CD14-positive monocyte (primary cell): ENCODE measurements at regions not wholly inside any gene's neighbourhood (a gene's known extent, or its start where the extent isn't known, plus 50 kb on each side); places are given as distances from the start of the nearest gene placed in this dataset.

Experiments
- DNase-seq, 3 donors: peaks; one replicate each; pipeline ENCODE4 v3.0.0-alpha.2; 2011 to 2022
- H2AFZ ChIP-seq: 2 replicates; pipeline ENCODE4 v1.6.0; 2012; ENCODE audit warnings: mild to moderate bottlenecking, low read depth, low read length, inconsistent platforms; ENCODE audit not compliant: insufficient read depth, poor library complexity, severe bottlenecking
- H3K27ac ChIP-seq, 2 donors: 1 replicate in 1 of 2; 2 replicates in 1 of 2; pipeline ENCODE4 v1.5.1; 2012 to 2013; ENCODE audit warnings: low read length in 2 of 2, control low read depth in 1 of 2, inconsistent platforms in 1 of 2, low read depth in 1 of 2, mild to moderate bottlenecking in 1 of 2
- H3K27me3 ChIP-seq, 2 donors: one replicate each; pipeline versions ENCODE4 v1.6.0 to v1.6.1; 2011 to 2013; ENCODE audit warnings: low read length in 2 of 2; ENCODE audit not compliant: control insufficient read depth in 2 of 2, insufficient read depth in 2 of 2
- H3K36me3 ChIP-seq, 2 donors: replicated peaks in 1 of 2; 1 replicate in 1 of 2; 2 replicates in 1 of 2; pipeline versions ENCODE4 v1.5.1 to v1.6.1; 2012 to 2013; ENCODE audit warnings: low read length in 2 of 2, control low read depth in 1 of 2, inconsistent platforms in 1 of 2, mild to moderate bottlenecking in 1 of 2; ENCODE audit not compliant: insufficient read depth in 2 of 2, control insufficient read depth in 1 of 2
- H3K4me1 ChIP-seq, 2 donors: 1 replicate in 1 of 2; 2 replicates in 1 of 2; pipeline versions ENCODE4 v1.5.1 to v1.6.1; 2012 to 2013; ENCODE audit warnings: low read length in 2 of 2, control low read depth in 1 of 2, inconsistent platforms in 1 of 2, mild to moderate bottlenecking in 1 of 2, moderate library complexity in 1 of 2; ENCODE audit not compliant: insufficient read depth in 2 of 2, control insufficient read depth in 1 of 2
- H3K4me2 ChIP-seq: replicated peaks from 2 replicates; pipeline ENCODE3; 2012; ENCODE audit warnings: low read length, moderate library complexity, mild to moderate bottlenecking; ENCODE audit not compliant: poor library complexity, severe bottlenecking; ENCODE audit errors: extremely low read depth
- H3K4me3 ChIP-seq, 3 experiments: fragments of 200-600 bp in 1 of 3; sonication (generic) in 1 of 3; replicated peaks in 1 of 3; 1 replicate in 2 of 3; 2 replicates in 1 of 3; pipeline ENCODE4 v1.5.1; 2011 to 2013; ENCODE audit warnings: low read length in 3 of 3, mild to moderate bottlenecking in 3 of 3, control low read depth in 2 of 3, low read depth in 2 of 3, inconsistent platforms in 1 of 3, moderate library complexity in 1 of 3
- H3K79me2 ChIP-seq: 2 replicates; pipeline ENCODE4 v1.6.0; 2012; ENCODE audit warnings: mild to moderate bottlenecking, control low read depth, inconsistent platforms, low read length, moderate library complexity; ENCODE audit not compliant: insufficient read depth
- H3K9ac ChIP-seq: 2 replicates; pipeline ENCODE4 v1.6.0; 2017; ENCODE audit warnings: low read length, mild to moderate bottlenecking; ENCODE audit not compliant: insufficient read depth, poor library complexity, severe bottlenecking
- H3K9me3 ChIP-seq, 2 donors: replicated peaks in 1 of 2; 1 replicate in 1 of 2; 2 replicates in 1 of 2; pipeline versions ENCODE4 v1.5.1 to v1.6.1; 2012 to 2013; ENCODE audit warnings: low read length in 2 of 2, control low read depth in 1 of 2; ENCODE audit not compliant: control insufficient read depth in 1 of 2, insufficient read depth in 1 of 2
- H4K20me1 ChIP-seq: 2 replicates; pipeline ENCODE4 v1.6.0; 2012; ENCODE audit warnings: mild to moderate bottlenecking, low read length, control low read depth, moderate library complexity; ENCODE audit not compliant: insufficient read depth
- H3K27ac Mint-ChIP-seq, 7 donors: one replicate each; pipeline ENCODE4 v1.8.0; 2020; ENCODE audit warnings: mild to moderate bottlenecking in 7 of 7, mixed read lengths in 7 of 7, moderate library complexity in 6 of 7, inconsistent platforms in 2 of 7
- H3K27me3 Mint-ChIP-seq, 3 donors: one replicate each; pipeline ENCODE4 v1.8.0; 2021 to 2022; ENCODE audit warnings: low read depth in 3 of 3, mild to moderate bottlenecking in 3 of 3, mixed read lengths in 3 of 3, moderate library complexity in 3 of 3, inconsistent platforms in 1 of 3
- H3K36me3 Mint-ChIP-seq, 2 donors: one replicate each; pipeline ENCODE4 v1.8.0; 2020; ENCODE audit warnings: mixed read lengths in 2 of 2, inconsistent platforms in 1 of 2, mild to moderate bottlenecking in 1 of 2
- H3K4me1 Mint-ChIP-seq: one replicate; pipeline ENCODE4 v1.8.0; 2020; ENCODE audit warnings: mild to moderate bottlenecking, mixed read lengths
- H3K4me3 Mint-ChIP-seq, 2 donors: one replicate each; pipeline ENCODE4 v1.8.0; 2020; ENCODE audit warnings: mild to moderate bottlenecking in 2 of 2, mixed read lengths in 2 of 2, moderate library complexity in 1 of 2
- H3K9me3 Mint-ChIP-seq, 7 donors: one replicate each; pipeline ENCODE4 v1.8.0; 2020 to 2022; ENCODE audit warnings: mixed read lengths in 7 of 7, mild to moderate bottlenecking in 6 of 7, moderate library complexity in 6 of 7, inconsistent platforms in 2 of 7
- WGBS: methylation state at CpG from one replicate; pipeline ENCODE4 v1.1.5; 2013; ENCODE audit warnings: missing lambda C conversion rate; ENCODE audit not compliant: insufficient coverage; 5-methylcytosine and 5-hydroxymethylcytosine counted together
- intact Hi-C, 2 donors: fragments of 100-400 bp; cut with micrococcal nuclease; formaldehyde crosslinking; loops; one replicate each; pipeline versions ENCODE4 v1.15.0 to v1.15.1; 2023
- TF ChIP-seq, protein P1 (sequence below): fragments of 200-600 bp; IDR thresholded peaks from one replicate; pipeline ENCODE4 v1.8.0; 2022; ENCODE audit warnings: antibody characterized with exemption, mild to moderate bottlenecking

DNA sequence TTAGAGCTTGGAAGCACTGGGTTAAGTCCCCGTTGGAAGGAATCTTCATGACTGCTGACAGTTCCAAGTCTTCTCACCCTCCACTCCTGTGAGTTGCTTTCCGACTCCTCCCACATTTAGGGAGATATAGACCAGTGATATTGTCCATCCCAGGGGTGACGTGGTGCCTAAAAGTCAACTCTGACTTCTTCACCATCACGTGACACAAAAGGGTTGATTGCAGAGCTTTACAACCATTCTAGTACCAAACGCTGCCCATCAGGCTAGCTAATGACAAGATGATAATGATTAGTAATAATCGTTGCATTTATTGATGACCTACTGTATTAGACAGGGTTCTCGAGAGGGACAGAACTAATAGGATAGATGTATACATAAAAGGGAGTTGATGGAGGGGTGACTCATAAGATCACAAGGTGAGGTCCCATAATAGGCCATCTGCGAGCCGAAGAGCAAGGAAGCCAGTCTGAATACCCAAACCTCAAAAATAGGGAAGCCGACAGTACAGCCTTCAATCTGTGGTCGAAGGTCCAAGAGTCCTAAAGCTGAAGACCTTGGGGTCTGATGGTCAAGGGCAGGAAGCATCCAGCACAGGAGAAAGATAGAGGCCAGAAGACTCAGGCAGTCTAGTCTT is 85.3 kb upstream of the CARD11 start:
- Histone ChIP-seq H3K27me3 (peaks cover 0 to 2% of the 10 kb centered on the region in 2 donors), H3K9me3 (peaks cover 6 to 15% of the 10 kb centered on the region in 2 donors), H3K79me2 (no peaks in the 10 kb centered on the region), H2AFZ (no peak overlapping the region), H3K4me1 (no peaks in the 10 kb centered on the region), H3K36me3 (no peaks in the 10 kb centered on the region), H4K20me1 (no peaks in the 10 kb centered on the region), H3K9ac (no peak overlapping the region), H3K4me3 (no peak overlapping the region), H3K4me2 (no peak overlapping the region), H3K27ac (no peak overlapping the region)
- H3K27me3 Mint-ChIP-seq: peaks cover 2 to 19% (median 4%) of the 10 kb centered on the region in 3 donors
- no peaks in the 10 kb centered on the region for H3K36me3 Mint-ChIP-seq
- peaks cover 5 to 12% (median 10%) of the 10 kb centered on the region in 7 donors for H3K9me3 Mint-ChIP-seq
- no peak overlapping the region for H3K27ac Mint-ChIP-seq
- intact Hi-C loops: no loop called here
- DNase-seq: no peak
- no peaks in the 10 kb centered on the region for H3K4me1 Mint-ChIP-seq
- WGBS: 63% methylated on average over 4 of the region's 11 CpGs
- TF ChIP-seq, protein P1, sequence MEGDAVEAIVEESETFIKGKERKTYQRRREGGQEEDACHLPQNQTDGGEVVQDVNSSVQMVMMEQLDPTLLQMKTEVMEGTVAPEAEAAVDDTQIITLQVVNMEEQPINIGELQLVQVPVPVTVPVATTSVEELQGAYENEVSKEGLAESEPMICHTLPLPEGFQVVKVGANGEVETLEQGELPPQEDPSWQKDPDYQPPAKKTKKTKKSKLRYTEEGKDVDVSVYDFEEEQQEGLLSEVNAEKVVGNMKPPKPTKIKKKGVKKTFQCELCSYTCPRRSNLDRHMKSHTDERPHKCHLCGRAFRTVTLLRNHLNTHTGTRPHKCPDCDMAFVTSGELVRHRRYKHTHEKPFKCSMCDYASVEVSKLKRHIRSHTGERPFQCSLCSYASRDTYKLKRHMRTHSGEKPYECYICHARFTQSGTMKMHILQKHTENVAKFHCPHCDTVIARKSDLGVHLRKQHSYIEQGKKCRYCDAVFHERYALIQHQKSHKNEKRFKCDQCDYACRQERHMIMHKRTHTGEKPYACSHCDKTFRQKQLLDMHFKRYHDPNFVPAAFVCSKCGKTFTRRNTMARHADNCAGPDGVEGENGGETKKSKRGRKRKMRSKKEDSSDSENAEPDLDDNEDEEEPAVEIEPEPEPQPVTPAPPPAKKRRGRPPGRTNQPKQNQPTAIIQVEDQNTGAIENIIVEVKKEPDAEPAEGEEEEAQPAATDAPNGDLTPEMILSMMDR: no peak
- no peak overlapping the region for H3K4me3 Mint-ChIP-seq

DNA sequence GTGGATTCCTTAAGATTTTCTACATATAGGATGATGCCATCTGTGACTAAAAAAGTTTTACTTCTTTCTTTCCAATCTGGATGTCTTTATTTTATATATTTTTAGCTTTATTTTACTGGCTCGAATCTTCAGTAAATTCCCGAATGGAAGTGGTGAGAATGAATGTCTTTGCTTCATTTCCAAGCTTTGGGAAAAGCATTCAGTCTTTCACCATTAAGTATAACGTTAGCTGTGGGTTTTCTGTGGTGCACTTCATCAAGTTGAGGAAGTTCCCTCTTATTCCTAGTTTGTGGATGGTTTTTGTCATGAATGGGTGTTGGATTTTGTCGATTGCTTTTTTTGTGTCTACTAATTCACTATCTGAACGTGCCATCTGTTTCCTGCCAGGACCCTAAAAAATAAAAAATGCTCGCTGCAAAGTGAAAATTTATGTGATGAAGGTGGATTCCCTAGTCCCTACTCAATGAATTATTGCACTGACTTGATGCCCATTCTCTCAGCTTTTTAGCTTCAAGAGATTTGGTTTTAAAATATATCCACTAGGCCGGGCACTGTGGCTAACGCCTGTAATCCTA is 90.2 kb upstream of the CARD11 start:
- TF ChIP-seq, protein P1: no peak
- Histone ChIP-seq H3K4me2 (no peak overlapping the region), H3K9ac (no peak overlapping the region), H3K27me3 (peaks cover 0 to 1% of the 10 kb centered on the region in 2 donors), H4K20me1 (no peaks in the 10 kb centered on the region), H3K4me3 (no peak overlapping the region), H3K9me3 (peaks cover 6 to 15% of the 10 kb centered on the region in 2 donors), H3K27ac (no peak overlapping the region), H2AFZ (no peak overlapping the region), H3K4me1 (no peaks in the 10 kb centered on the region), H3K79me2 (no peaks in the 10 kb centered on the region), H3K36me3 (no peaks in the 10 kb centered on the region)
- Mint-ChIP-seq H3K36me3 (no peaks in the 10 kb centered on the region), H3K9me3 (peaks cover 5 to 18% (median 7%) of the 10 kb centered on the region in 7 donors), H3K27me3 (peaks cover 7 to 13% (median 13%) of the 10 kb centered on the region in 3 donors), H3K4me1 (peaks cover 2% of the 10 kb centered on the region), H3K27ac (peak overlapping the region in 1 of 7 donors; percentile 64), H3K4me3 (peak overlapping the region in 1 of 2 donors; percentile 19)
- WGBS: 0% methylated on average over 1 of the region's 8 CpGs
- DNase-seq: no peak
- intact Hi-C loops: no loop called here
